PC-3 (cell line): ENCODE measurements at regions not wholly inside any gene's neighbourhood (a gene's known extent, or its start where the extent isn't known, plus 50 kb on each side); places are given as distances from the start of the nearest gene placed in this dataset.

Experiments
- EZH2 ChIP-seq: fragments of 300-600 bp; sonication (generic); IDR thresholded peaks from one replicate; pipeline ENCODE4 v1.6.1; 2017; ENCODE audit warnings: antibody characterized with exemption, mild to moderate bottlenecking, low read length; ENCODE audit not compliant: unreplicated experiment
- TF ChIP-seq, protein P1 (sequence below): fragments of 300-600 bp; sonication (generic); conservative IDR thresholded peaks from 2 replicates; pipeline ENCODE4 v1.5.1; 2017; ENCODE audit warnings: antibody characterized with exemption, low read depth, mild to moderate bottlenecking, low read length

DNA sequence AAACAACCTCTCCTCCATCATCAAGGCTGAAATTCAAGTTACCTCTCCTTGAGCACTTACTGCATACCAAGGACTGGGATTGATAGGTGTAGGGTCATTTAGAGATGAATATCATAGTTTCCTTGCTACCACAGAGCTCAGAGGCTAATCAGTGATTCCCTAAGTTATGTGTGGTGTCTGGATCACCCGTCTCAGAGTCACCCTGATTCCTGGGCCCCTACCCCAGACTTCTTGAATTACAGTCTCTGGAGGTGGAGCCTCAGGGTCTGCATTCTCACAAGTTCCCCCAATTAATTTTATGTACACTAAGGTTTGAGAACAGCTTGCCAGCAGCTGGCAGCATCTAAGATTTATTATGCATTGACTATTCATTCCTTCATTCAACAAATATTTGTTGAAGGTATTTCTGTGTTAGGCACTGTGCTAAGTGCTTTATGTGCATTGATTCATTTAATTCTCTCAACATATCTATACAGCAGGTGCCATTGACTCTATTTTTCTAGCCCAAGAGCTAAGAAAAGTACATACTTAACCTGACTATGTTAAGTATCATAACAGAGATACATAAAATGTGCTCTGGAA is 182.9 kb upstream of the FGGY start:
- TF ChIP-seq, protein P1, sequence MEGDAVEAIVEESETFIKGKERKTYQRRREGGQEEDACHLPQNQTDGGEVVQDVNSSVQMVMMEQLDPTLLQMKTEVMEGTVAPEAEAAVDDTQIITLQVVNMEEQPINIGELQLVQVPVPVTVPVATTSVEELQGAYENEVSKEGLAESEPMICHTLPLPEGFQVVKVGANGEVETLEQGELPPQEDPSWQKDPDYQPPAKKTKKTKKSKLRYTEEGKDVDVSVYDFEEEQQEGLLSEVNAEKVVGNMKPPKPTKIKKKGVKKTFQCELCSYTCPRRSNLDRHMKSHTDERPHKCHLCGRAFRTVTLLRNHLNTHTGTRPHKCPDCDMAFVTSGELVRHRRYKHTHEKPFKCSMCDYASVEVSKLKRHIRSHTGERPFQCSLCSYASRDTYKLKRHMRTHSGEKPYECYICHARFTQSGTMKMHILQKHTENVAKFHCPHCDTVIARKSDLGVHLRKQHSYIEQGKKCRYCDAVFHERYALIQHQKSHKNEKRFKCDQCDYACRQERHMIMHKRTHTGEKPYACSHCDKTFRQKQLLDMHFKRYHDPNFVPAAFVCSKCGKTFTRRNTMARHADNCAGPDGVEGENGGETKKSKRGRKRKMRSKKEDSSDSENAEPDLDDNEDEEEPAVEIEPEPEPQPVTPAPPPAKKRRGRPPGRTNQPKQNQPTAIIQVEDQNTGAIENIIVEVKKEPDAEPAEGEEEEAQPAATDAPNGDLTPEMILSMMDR: no peak
- no peak for TF ChIP-seq EZH2
